NCI-H82 treated with DMSO at 0.1 percent for 48 hours (cell line): ENCODE measurements at regions not wholly inside any gene's neighbourhood (a gene's known extent, or its start where the extent isn't known, plus 50 kb on each side); places are given as distances from the start of the nearest gene placed in this dataset.
"Not testable (repeated sequence)": the region's sequence is repeated elsewhere in the genome, so short reads cannot be mapped to it uniquely, and the experiment has no call there.

Experiments
- DNase-seq: peaks from one replicate; lab custom pipeline; 2025; ENCODE audit not compliant: unreplicated experiment; lab: John Stamatoyannopoulos, UW

GRCh38 chr6:113178349-113178748 is 678.8 kb upstream of the MARCKS start:
- peak; percentile 88 for DNase-seq

- no peak for DNase-seq
Observed at GRCh38 chr6:113181164-113181563, 676.0 kb upstream of the MARCKS start.

- DNase-seq, result no peak
Observed at GRCh38 chr6:113182370-113183141, 674.6 kb upstream of the MARCKS start.

GRCh38 chr6:113184291-113184690 is 672.9 kb upstream of the MARCKS start:
- DNase-seq, result no peak

GRCh38 chr6:113184736-113185135 is 672.4 kb upstream of the MARCKS start:
- peak; percentile 89 for DNase-seq

GRCh38 chr6:113185299-113185698 is 671.8 kb upstream of the MARCKS start:
- no peak for DNase-seq

- DNase-seq, result no peak
Observed at GRCh38 chr6:113187661-113188060, 669.5 kb upstream of the MARCKS start.

GRCh38 chr6:113188962-113189361 is 668.2 kb upstream of the MARCKS start:
- no peak for DNase-seq

GRCh38 chr6:113190170-113190569 is 667.0 kb upstream of the MARCKS start:
- DNase-seq, result no peak

- no peak for DNase-seq
Observed at GRCh38 chr6:113194090-113194489, 663.1 kb upstream of the MARCKS start.

GRCh38 chr6:113202852-113203714 is 654.1 kb upstream of the MARCKS start:
- DNase-seq, result no peak

GRCh38 chr6:113203715-113204110 is 653.4 kb upstream of the MARCKS start:
- no peak for DNase-seq

GRCh38 chr6:113205553-113205952 is 651.6 kb upstream of the MARCKS start:
- no peak for DNase-seq

GRCh38 chr6:113208726-113209125 is 648.4 kb upstream of the MARCKS start:
- DNase-seq, result no peak

- DNase-seq, result no peak
Observed at GRCh38 chr6:113209315-113209714, 647.8 kb upstream of the MARCKS start.

GRCh38 chr6:113211170-113211569 is 646.0 kb upstream of the MARCKS start:
- no peak for DNase-seq

GRCh38 chr6:113219783-113220182 is 637.4 kb upstream of the MARCKS start:
- DNase-seq, result no peak

- no peak for DNase-seq
Observed at GRCh38 chr6:113220832-113221231, 636.3 kb upstream of the MARCKS start.

GRCh38 chr6:113221850-113222249 is 635.3 kb upstream of the MARCKS start:
- DNase-seq, result no peak

GRCh38 chr6:113246186-113246585 is 611.0 kb upstream of the MARCKS start:
- no peak for DNase-seq

- no peak for DNase-seq
Observed at GRCh38 chr6:113248532-113248931, 608.6 kb upstream of the MARCKS start.

- DNase-seq, result not testable (repeated sequence)
Observed at GRCh38 chr6:113254194-113254593, 603.0 kb upstream of the MARCKS start.
